Mesenchymal stem cell (in vitro differentiated cells and primary cell): ENCODE measurements at regions not wholly inside any gene's neighbourhood (a gene's known extent, or its start where the extent isn't known, plus 50 kb on each side); places are given as distances from the start of the nearest gene placed in this dataset.

Experiments used
- DNase-seq: peaks from one replicate; pipeline ENCODE4 v3.0.0-alpha.2; 2013
- H2AFZ ChIP-seq: one replicate; pipeline ENCODE4 v1.6.1; 2013; ENCODE audit warnings: low read depth, mild to moderate bottlenecking, control low read depth, inconsistent platforms, low read length, moderate library complexity
- H2AK5ac ChIP-seq: 2 replicates; pipeline ENCODE4 v1.6.1; 2013; ENCODE audit warnings: low read length, moderate library complexity, mild to moderate bottlenecking, inconsistent platforms; ENCODE audit not compliant: severe bottlenecking
- H2BK120ac ChIP-seq: one replicate; pipeline ENCODE4 v1.6.1; 2013; ENCODE audit warnings: low read depth, mild to moderate bottlenecking, inconsistent platforms, low read length, moderate library complexity
- H2BK12ac ChIP-seq, 2 experiments: one replicate each; pipeline ENCODE4 v1.6.1; 2013; ENCODE audit warnings: inconsistent platforms in 2 of 2, low read length in 2 of 2, mild to moderate bottlenecking in 2 of 2, moderate library complexity in 2 of 2, control low read depth in 1 of 2
- H2BK15ac ChIP-seq: one replicate; pipeline ENCODE4 v1.6.1; 2013; ENCODE audit warnings: mild to moderate bottlenecking, low read depth, inconsistent platforms; ENCODE audit not compliant: poor library complexity, severe bottlenecking
- H2BK5ac ChIP-seq: 2 replicates; pipeline ENCODE4 v1.6.1; 2013; ENCODE audit warnings: low read depth, mild to moderate bottlenecking, low read length, control low read depth, inconsistent platforms; ENCODE audit not compliant: poor library complexity, severe bottlenecking
- H3K14ac ChIP-seq, 2 experiments: one replicate each; pipeline ENCODE4 v1.6.1; 2013; ENCODE audit warnings: inconsistent platforms in 2 of 2, low read length in 2 of 2, control low read depth in 1 of 2, mild to moderate bottlenecking in 1 of 2, moderate library complexity in 1 of 2
- H3K18ac ChIP-seq, 2 experiments: one replicate each; pipeline ENCODE4 v1.6.1; 2013; ENCODE audit warnings: inconsistent platforms in 2 of 2, low read length in 2 of 2, control low read depth in 1 of 2, low read depth in 1 of 2, mild to moderate bottlenecking in 1 of 2
- H3K23ac ChIP-seq, 2 experiments: one replicate each; pipeline ENCODE4 v1.6.1; 2013; ENCODE audit warnings: inconsistent platforms in 2 of 2, low read length in 2 of 2, mild to moderate bottlenecking in 2 of 2, moderate library complexity in 2 of 2, control low read depth in 1 of 2
- H3K27ac ChIP-seq: 2 replicates; pipeline ENCODE4 v1.5.1; 2013; ENCODE audit warnings: mild to moderate bottlenecking, moderate library complexity, low read length, control low read depth, inconsistent platforms; ENCODE audit not compliant: poor library complexity, severe bottlenecking
- H3K27me3 ChIP-seq, 2 experiments: 2 replicates each; pipeline versions ENCODE4 v1.6.1 to v1.7.0; 2013; ENCODE audit warnings: low read length in 2 of 2, mild to moderate bottlenecking in 2 of 2, moderate library complexity in 2 of 2, control low read depth in 1 of 2, inconsistent platforms in 1 of 2; ENCODE audit not compliant: control insufficient read depth in 1 of 2, insufficient read depth in 1 of 2
- H3K36me3 ChIP-seq, 2 experiments: 2 replicates each; pipeline versions ENCODE4 v1.6.1 to v1.7.0; 2013; ENCODE audit warnings: low read length in 2 of 2, control low read depth in 1 of 2, inconsistent platforms in 1 of 2, low read depth in 1 of 2, mild to moderate bottlenecking in 1 of 2; ENCODE audit not compliant: insufficient read depth in 2 of 2, control insufficient read depth in 1 of 2
- H3K4ac ChIP-seq, 2 experiments: one replicate each; pipeline ENCODE4 v1.6.1; 2013; ENCODE audit warnings: inconsistent platforms in 2 of 2, low read length in 2 of 2, mild to moderate bottlenecking in 2 of 2, moderate library complexity in 2 of 2, control low read depth in 1 of 2, low read depth in 1 of 2
- H3K4me1 ChIP-seq: 2 replicates; pipeline ENCODE4 v1.6.1; 2013; ENCODE audit warnings: low read depth, low read length, control low read depth; ENCODE audit not compliant: control insufficient read depth, insufficient read depth
- H3K4me2 ChIP-seq: 2 replicates; pipeline ENCODE4 v1.6.1; 2013; ENCODE audit warnings: low read length, mild to moderate bottlenecking, inconsistent platforms; ENCODE audit not compliant: poor library complexity, severe bottlenecking
- H3K4me3 ChIP-seq, 2 experiments: 2 replicates each; pipeline versions ENCODE4 v1.5.1 to v1.7.0; 2013; ENCODE audit warnings: low read length in 2 of 2, mild to moderate bottlenecking in 2 of 2, control low read depth in 1 of 2, low read depth in 1 of 2; ENCODE audit not compliant: insufficient read depth in 1 of 2
- H3K79me1 ChIP-seq: replicated peaks from 2 replicates; pipeline ENCODE4 v1.6.1; 2013; ENCODE audit warnings: mild to moderate bottlenecking, control low read depth, low read length, inconsistent platforms; ENCODE audit not compliant: poor library complexity, severe bottlenecking
- H3K9ac ChIP-seq: 2 replicates; pipeline ENCODE4 v1.7.0; 2013; ENCODE audit warnings: mild to moderate bottlenecking, low read length, moderate library complexity
- H3K9me3 ChIP-seq: 2 replicates; pipeline ENCODE4 v1.7.0; 2013; ENCODE audit warnings: mild to moderate bottlenecking, low read length; ENCODE audit not compliant: control insufficient read depth
- H4K8ac ChIP-seq: one replicate; pipeline ENCODE4 v1.6.1; 2013; ENCODE audit warnings: inconsistent platforms, mild to moderate bottlenecking, low read length, moderate library complexity
- H4K91ac ChIP-seq: one replicate; pipeline ENCODE4 v1.6.1; 2013; ENCODE audit warnings: mild to moderate bottlenecking, low read length, inconsistent platforms
- WGBS: methylation state at CpG from one replicate; pipeline ENCODE4 v1.1.7; 2013; ENCODE audit warnings: mixed read lengths; 5-methylcytosine and 5-hydroxymethylcytosine counted together

DNA sequence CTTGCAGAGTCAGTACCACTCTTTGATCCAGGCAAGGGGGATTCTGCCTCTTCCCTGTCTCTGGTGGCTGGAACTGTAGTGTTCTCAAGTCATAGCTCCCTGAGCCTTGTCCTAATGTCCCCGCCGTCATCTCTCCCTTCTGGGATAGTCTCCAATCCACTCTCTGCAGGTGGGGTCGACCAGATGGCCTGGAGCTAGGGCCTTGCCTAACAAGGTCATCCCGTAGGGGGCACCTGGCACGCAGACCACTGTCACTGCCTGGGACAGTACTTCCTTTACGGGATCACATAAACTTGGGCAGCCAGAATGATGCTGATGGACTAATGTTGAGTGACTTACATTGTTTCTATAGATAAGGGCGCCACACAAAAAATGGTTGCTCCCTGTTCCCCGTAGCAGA is 118.9 kb upstream of the SLC22A23 start:
- H2BK12ac ChIP-seq = no peak overlapping the region
- H2BK120ac ChIP-seq = no peak overlapping the region
- DNase-seq = no peak
- H3K79me1 ChIP-seq = no peaks in the 10 kb centered on the region
- H2AK5ac ChIP-seq = no peak overlapping the region
- no peak overlapping the region for H3K4ac ChIP-seq
- H2BK5ac ChIP-seq = no peak overlapping the region
- no peak overlapping the region for H2AFZ ChIP-seq
- H3K23ac ChIP-seq = peak overlapping the region in 1 of 2 experiments; percentile 37
- no peak overlapping the region for H3K4me3 ChIP-seq
- H3K9me3 ChIP-seq = no peaks in the 10 kb centered on the region
- H3K4me2 ChIP-seq = no peak overlapping the region
- H3K9ac ChIP-seq = no peak overlapping the region
- H3K18ac ChIP-seq = no peak overlapping the region
- H3K36me3 ChIP-seq = no peaks in the 10 kb centered on the region
- no peak overlapping the region for H3K14ac ChIP-seq
- H2BK15ac ChIP-seq = no peak overlapping the region
- H3K27me3 ChIP-seq = peaks cover 0 to 12% of the 10 kb centered on the region in 2 experiments
- no peak overlapping the region for H3K27ac ChIP-seq
- 84% methylated on average over 8 of the region's 8 CpGs for WGBS
- no peak overlapping the region for H4K8ac ChIP-seq
- H4K91ac ChIP-seq = no peak overlapping the region
- no peaks in the 10 kb centered on the region for H3K4me1 ChIP-seq

GRCh38 chr6:3575166-3575565 is 118.3 kb upstream of the SLC22A23 start:
- H3K27me3 ChIP-seq = peaks cover 0 to 12% of the 10 kb centered on the region in 2 experiments
- H2AK5ac ChIP-seq = no peak overlapping the region
- no peak overlapping the region for H3K18ac ChIP-seq
- peak overlapping the region in 1 of 2 experiments; percentile 35 for H3K4ac ChIP-seq
- 97% methylated on average over 6 of the region's 6 CpGs for WGBS
- no peak overlapping the region for H2BK15ac ChIP-seq
- H3K4me3 ChIP-seq = no peak overlapping the region
- H2AFZ ChIP-seq = no peak overlapping the region
- no peak overlapping the region for H3K27ac ChIP-seq
- no peak overlapping the region for H2BK12ac ChIP-seq
- H3K36me3 ChIP-seq = no peaks in the 10 kb centered on the region
- H3K4me2 ChIP-seq = no peak overlapping the region
- no peaks in the 10 kb centered on the region for H3K79me1 ChIP-seq
- H2BK5ac ChIP-seq = no peak overlapping the region
- no peak overlapping the region for H4K91ac ChIP-seq
- no peak overlapping the region for H4K8ac ChIP-seq
- H3K9ac ChIP-seq = no peak overlapping the region
- no peak overlapping the region for H2BK120ac ChIP-seq
- DNase-seq = no peak
- H3K14ac ChIP-seq = no peak overlapping the region
- H3K4me1 ChIP-seq = no peaks in the 10 kb centered on the region
- H3K9me3 ChIP-seq = no peaks in the 10 kb centered on the region
- H3K23ac ChIP-seq = no peak overlapping the region

- Histone ChIP-seq H2BK12ac (no peak overlapping the region), H3K27me3 (peaks cover 0 to 12% of the 10 kb centered on the region in 2 experiments), H3K79me1 (no peaks in the 10 kb centered on the region), H3K36me3 (no peaks in the 10 kb centered on the region), H3K27ac (no peak overlapping the region), H2BK5ac (no peak overlapping the region), H4K91ac (no peak overlapping the region), H4K8ac (no peak overlapping the region), H3K4me2 (no peak overlapping the region), H3K9me3 (no peaks in the 10 kb centered on the region), H2AFZ (no peak overlapping the region), H3K14ac (no peak overlapping the region), H2BK15ac (no peak overlapping the region), H2AK5ac (no peak overlapping the region), H3K9ac (no peak overlapping the region), H3K4ac (no peak overlapping the region), H3K18ac (no peak overlapping the region), H2BK120ac (no peak overlapping the region), H3K4me3 (no peak overlapping the region), H3K23ac (no peak overlapping the region), H3K4me1 (no peaks in the 10 kb centered on the region)
- WGBS = 86% methylated on average over 3 of the region's 3 CpGs
- no peak for DNase-seq
Measured at GRCh38 chr6:3573670-3574069, 116.8 kb upstream of the SLC22A23 start.

GRCh38 chr6:3571836-3572235 is 115.0 kb upstream of the SLC22A23 start:
- no peaks in the 10 kb centered on the region for H3K4me1 ChIP-seq
- H3K4ac ChIP-seq = no peak overlapping the region
- no peak overlapping the region for H3K18ac ChIP-seq
- H3K27me3 ChIP-seq = peaks cover 0 to 12% of the 10 kb centered on the region in 2 experiments
- H3K4me2 ChIP-seq = no peak overlapping the region
- WGBS = 85% methylated on average over 9 of the region's 9 CpGs
- H3K23ac ChIP-seq = no peak overlapping the region
- no peak for DNase-seq
- H3K14ac ChIP-seq = no peak overlapping the region
- H2AFZ ChIP-seq = no peak overlapping the region
- H3K27ac ChIP-seq = no peak overlapping the region
- no peak overlapping the region for H2BK12ac ChIP-seq
- H3K79me1 ChIP-seq = no peaks in the 10 kb centered on the region
- H2BK15ac ChIP-seq = no peak overlapping the region
- no peaks in the 10 kb centered on the region for H3K36me3 ChIP-seq
- H4K91ac ChIP-seq = no peak overlapping the region
- no peak overlapping the region for H2AK5ac ChIP-seq
- no peak overlapping the region for H3K9ac ChIP-seq
- H3K4me3 ChIP-seq = no peak overlapping the region
- no peak overlapping the region for H4K8ac ChIP-seq
- H2BK120ac ChIP-seq = no peak overlapping the region
- no peaks in the 10 kb centered on the region for H3K9me3 ChIP-seq
- H2BK5ac ChIP-seq = no peak overlapping the region
